Activated CD8-positive, alpha-beta memory T cell treated with anti-CD3 and anti-CD28 coated beads for 24 hours (primary cell): ENCODE measurements at regions not wholly inside any gene's neighbourhood (a gene's known extent, or its start where the extent isn't known, plus 50 kb on each side); places are given as distances from the start of the nearest gene placed in this dataset.

Experiments used
- DNase-seq: peaks from one replicate; pipeline ENCODE4 v3.0.0-alpha.2; 2020

- no peak for DNase-seq
These were observed 327.5 kb upstream of the DIO3 start for GRCh38 chr14:101233808-101234207.

GRCh38 chr14:101234244-101234937, 326.9 kb upstream of the DIO3 start:
- no peak for DNase-seq

GRCh38 chr14:101234999-101235334, 326.3 kb upstream of the DIO3 start:
- no peak for DNase-seq

GRCh38 chr14:101235335-101236103, 325.8 kb upstream of the DIO3 start:
- no peak for DNase-seq

- no peak for DNase-seq
These were observed 324.6 kb upstream of the DIO3 start for GRCh38 chr14:101236496-101237251.

- DNase-seq, result no peak
These were observed 324.1 kb upstream of the DIO3 start for GRCh38 chr14:101237252-101237616.

- peak; percentile 28 for DNase-seq
These were observed 322.2 kb upstream of the DIO3 start for GRCh38 chr14:101239065-101239464.

- no peak for DNase-seq
These were observed 320.1 kb upstream of the DIO3 start for GRCh38 chr14:101241147-101241546.

- no peak for DNase-seq
These were observed 319.5 kb upstream of the DIO3 start for GRCh38 chr14:101241807-101242278.

- DNase-seq, result peak; percentile 42
These were observed 318.6 kb upstream of the DIO3 start for GRCh38 chr14:101242442-101243385.

- peak; percentile 32 for DNase-seq
These were observed 317.5 kb upstream of the DIO3 start for GRCh38 chr14:101243587-101244338.

GRCh38 chr14:101246894-101247841, 314.1 kb upstream of the DIO3 start:
- DNase-seq, result peak; percentile 24

GRCh38 chr14:101247842-101248725, 313.2 kb upstream of the DIO3 start:
- no peak for DNase-seq

- DNase-seq, result no peak
These were observed 312.2 kb upstream of the DIO3 start for GRCh38 chr14:101248840-101249675.

- DNase-seq, result no peak
These were observed 311.6 kb upstream of the DIO3 start for GRCh38 chr14:101249676-101250036.

- DNase-seq, result no peak
These were observed 310.9 kb upstream of the DIO3 start for GRCh38 chr14:101250336-101250947.

GRCh38 chr14:101250948-101251811, 310.1 kb upstream of the DIO3 start:
- peak; percentile 40 for DNase-seq
